HepG2 (cell line): ENCODE measurements at regions not wholly inside any gene's neighbourhood (a gene's known extent, or its start where the extent isn't known, plus 50 kb on each side); places are given as distances from the start of the nearest gene placed in this dataset.

Experiments used
- ATAC-seq: fragments of 200-7000 bp; cut with Tn5 transposase; 3 replicates; pipeline ENCODE4 v1.9.1; 2020; ENCODE audit warnings: mild to moderate bottlenecking, moderate library complexity
- BruUV-seq: library from RNA; stranded (reverse); fragments of 400-500 nt; replicated peaks from 2 replicates; lab custom pipeline; 2021; lab: Mats Ljungman, UMichigan
- CTCF ChIA-PET: fragments of 300-600 bp; formaldehyde crosslinking; extraction: SDS; loops from one replicate; lab custom pipeline; 2021; ENCODE audit warnings: low total read pairs, inconsistent platforms, low intra/inter-chr PET ratio; lab: Yijun Ruan, JAX
- POLR2A ChIA-PET: fragments of 350-600 bp; sonication (Branson Sonifier 250); formaldehyde crosslinking; loops from one replicate; lab custom pipeline; 2020; ENCODE audit warnings: antibody characterized with exemption, inconsistent platforms; lab: Yijun Ruan, JAX
- DNase-seq: peaks from one replicate; pipeline ENCODE4 v3.0.0-alpha.2; 2015; ENCODE audit warnings: low spot score
- FAIRE-seq: peaks from 3 replicates; lab custom pipeline; 2011; peaks lifted over from hg19 to GRCh38; lab: Jason Lieb, UNC
- H2AFZ ChIP-seq: one replicate; pipeline ENCODE4 v1.6.1; 2011; ENCODE audit warnings: low read length, inconsistent platforms
- H3K27ac ChIP-seq: fragments of 300-600 bp; 3 replicates; pipeline ENCODE4 v1.8.0; 2011; ENCODE audit warnings: mixed run types, mild to moderate bottlenecking, mixed read lengths, low read length, inconsistent platforms; ENCODE audit not compliant: insufficient read depth; ENCODE audit errors: extremely low read length
- H3K27me3 ChIP-seq, 2 experiments: fragments of 200-600 bp in 1 of 2; 2 replicates in 1 of 2; 3 replicates in 1 of 2; pipeline versions ENCODE4 v1.6.0 to v1.8.0; 2011; ENCODE audit warnings: low read length in 2 of 2, mild to moderate bottlenecking in 2 of 2, moderate library complexity in 2 of 2, inconsistent platforms in 1 of 2; ENCODE audit not compliant: insufficient read depth in 2 of 2, control insufficient read depth in 1 of 2
- H3K36me3 ChIP-seq, 2 experiments: fragments of 200-600 bp in 1 of 2; replicated peaks in 1 of 2; 2 replicates in 1 of 2; 3 replicates in 1 of 2; pipeline versions ENCODE4 v1.5.1 to v1.8.0; 2011; ENCODE audit warnings: low read length in 2 of 2, inconsistent platforms in 1 of 2; ENCODE audit not compliant: insufficient read depth in 2 of 2, control insufficient read depth in 1 of 2
- H3K4me1 ChIP-seq: 2 replicates; pipeline ENCODE4 v1.5.1; 2012; ENCODE audit warnings: low read length, inconsistent platforms; ENCODE audit not compliant: insufficient read depth
- H3K4me2 ChIP-seq: 2 replicates; pipeline ENCODE4 v1.6.0; 2011; ENCODE audit warnings: low read depth, low read length, inconsistent platforms
- H3K4me3 ChIP-seq, 3 experiments: fragments of 200-600 bp in 1 of 3; sonication (generic), shearing (Covaris generic) in 1 of 3; replicated peaks in 1 of 3; 2 replicates each; pipeline ENCODE4 v1.5.1; 2011 to 2016; ENCODE audit warnings: low read length in 3 of 3, inconsistent platforms in 2 of 3, low read depth in 2 of 3, mild to moderate bottlenecking in 2 of 3, control low read depth in 1 of 3, mixed read lengths in 1 of 3; ENCODE audit not compliant: insufficient read depth in 1 of 3
- H3K79me2 ChIP-seq: one replicate; pipeline ENCODE4 v1.6.1; 2011; ENCODE audit warnings: low read length, inconsistent platforms; ENCODE audit not compliant: insufficient read depth
- H3K9ac ChIP-seq: 2 replicates; pipeline ENCODE4 v1.6.0; 2011; ENCODE audit warnings: mild to moderate bottlenecking, low read depth, low read length, inconsistent platforms; ENCODE audit not compliant: insufficient read depth
- H3K9me3 ChIP-seq: 2 replicates; pipeline ENCODE4 v1.5.1; 2012; ENCODE audit warnings: mild to moderate bottlenecking, low read length
- H4K20me1 ChIP-seq: 2 replicates; pipeline ENCODE4 v1.6.0; 2011; ENCODE audit warnings: inconsistent platforms, mild to moderate bottlenecking, low read length, moderate library complexity; ENCODE audit not compliant: insufficient read depth
- FLYWCH1 ChIP-seq: sonication (generic); formaldehyde crosslinking; IDR thresholded peaks from 2 replicates; pipeline ENCODE4 v1.8.1; 2023; ENCODE audit warnings: mild to moderate bottlenecking, missing genetic modification reagents
- KDM3A ChIP-seq: IDR thresholded peaks from 2 replicates; pipeline ENCODE4 v1.6.1; 2018; ENCODE audit warnings: low read depth, missing compliant biosample characterization
- MAFF ChIP-seq: IDR thresholded peaks from 2 replicates; pipeline ENCODE4 v1.6.1; 2011; ENCODE audit warnings: low read depth, low read length, improper control_type of control experiment
- MAFK ChIP-seq, 2 experiments: IDR thresholded peaks in 1 of 2; conservative IDR thresholded peaks in 1 of 2; 2 replicates each; pipeline ENCODE4 v1.6.1; 2011; ENCODE audit warnings: improper control_type of control experiment in 2 of 2, low read length in 2 of 2
- ZNF761 ChIP-seq: sonication (generic); formaldehyde crosslinking; conservative IDR thresholded peaks from 2 replicates; pipeline ENCODE4 v1.4.0; 2020; ENCODE audit warnings: mild to moderate bottlenecking, missing genetic modification reagents
- ZNF773 ChIP-seq: sonication (generic); formaldehyde crosslinking; IDR thresholded peaks from 2 replicates; pipeline ENCODE4 v1.4.0; 2020; ENCODE audit warnings: missing genetic modification reagents, borderline replicate concordance
- WGBS: methylation state at CpG from one replicate; pipeline ENCODE4 v1.1.6; 2017; ENCODE audit warnings: low lambda C conversion rate; 5-methylcytosine and 5-hydroxymethylcytosine counted together
- in situ Hi-C: cut with HindIII; loops from 2 replicates; pipeline ENCODE4 v1.10.0; 2017; ENCODE audit warnings: low pct_unique_long_range_greater_than_20kb; ENCODE audit not compliant: extremely low pct_ligation_motif_present
- intact Hi-C: fragments of 100-400 bp; cut with micrococcal nuclease; formaldehyde crosslinking; loops from one replicate; pipeline ENCODE4 v1.10.0; 2022; ENCODE audit not compliant: unreplicated experiment
- TF ChIP-seq, protein P1 (sequence below): IDR thresholded peaks from 2 replicates; pipeline ENCODE4 v1.6.1; 2012; ENCODE audit warnings: low read length, improper control_type of control experiment
- TF ChIP-seq, protein P2 (sequence below): sonication (generic); formaldehyde crosslinking; conservative IDR thresholded peaks from 2 replicates; pipeline ENCODE4 v1.4.0; 2020; ENCODE audit warnings: mild to moderate bottlenecking, missing genetic modification reagents, moderate library complexity

DNA sequence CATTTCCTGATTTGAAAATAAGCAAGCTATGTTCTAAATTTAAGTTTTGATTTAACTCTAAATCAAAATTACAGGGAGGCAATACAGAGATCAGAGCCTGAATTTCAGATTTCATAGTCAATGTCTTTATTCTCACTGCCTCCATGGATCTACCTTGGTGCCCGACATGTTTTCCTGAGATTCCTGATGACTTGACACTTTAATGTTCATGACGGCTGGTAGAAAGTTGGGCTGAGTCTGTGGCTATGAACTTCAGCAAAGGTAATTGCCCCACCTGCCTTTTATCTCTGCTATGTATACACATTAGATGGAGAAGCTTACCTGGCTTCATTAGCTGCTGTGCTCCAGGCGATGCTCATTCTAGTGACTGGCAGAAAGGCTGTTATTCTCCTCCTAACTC, 1390.5 kb upstream of the CELF4 start:
- Histone ChIP-seq H3K9ac (no peak overlapping the region), H3K4me1 (no peaks in the 10 kb centered on the region), H2AFZ (no peak overlapping the region), H3K36me3 (no peaks in the 10 kb centered on the region), H3K79me2 (no peaks in the 10 kb centered on the region), H3K27ac (no peak overlapping the region), H3K4me2 (no peak overlapping the region), H3K4me3 (no peak overlapping the region), H3K27me3 (no peaks in the 10 kb centered on the region), H3K9me3 (no peaks in the 10 kb centered on the region), H4K20me1 (no peaks in the 10 kb centered on the region)
- intact Hi-C loops, result no loop called here
- DNase-seq (no peak), FAIRE-seq (no peak), ATAC-seq (no peak)
- CTCF ChIA-PET, result no interaction called here
- TF ChIP-seq MAFK (conservative IDR thresholded peaks at IDR 0.05 in 1 of 2, IDR thresholded peaks at IDR 0.05 in 1 of 2; ENCODE audit: low read length in 2 of 2) (peak; percentile 38 to 64; a peak in 3 of 4 replicates), ZNF773 (CRISPR knock-in tag) (no peak), MAFF (peak; percentile 62)
- POLR2A ChIA-PET, result no interaction called here
- 3% methylated on average over 3 of the region's 3 CpGs for WGBS
- no TSS peak for BruUV-seq
- in situ Hi-C loops, result no loop called here

DNA sequence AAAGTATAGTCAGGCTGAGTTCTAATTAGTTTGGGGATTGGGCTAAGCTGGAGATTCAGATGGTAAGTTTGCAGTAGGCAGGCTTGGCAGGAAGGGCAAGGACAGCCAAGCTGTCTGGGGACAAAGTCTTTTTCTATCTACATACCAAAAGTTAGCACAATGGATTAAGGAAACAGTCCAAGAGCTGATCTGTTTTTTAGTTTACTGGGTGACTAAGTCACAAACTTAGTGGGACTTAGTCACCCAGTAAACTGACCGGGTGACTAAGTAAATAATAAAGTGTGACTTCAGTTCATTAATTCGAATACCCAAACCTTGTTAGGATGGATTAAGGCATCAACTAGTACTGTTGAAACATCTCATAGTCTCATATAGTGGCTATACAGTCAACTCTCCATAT, 1386.0 kb upstream of the CELF4 start:
- no peak for ATAC-seq
- Histone ChIP-seq H3K9ac (no peak overlapping the region), H4K20me1 (no peaks in the 10 kb centered on the region), H3K36me3 (no peaks in the 10 kb centered on the region), H3K79me2 (no peaks in the 10 kb centered on the region), H3K27ac (no peak overlapping the region), H3K4me2 (no peak overlapping the region), H3K27me3 (no peaks in the 10 kb centered on the region), H2AFZ (no peak overlapping the region)
- POLR2A ChIA-PET, result no interaction called here
- no TSS peak for BruUV-seq
- TF ChIP-seq KDM3A (no peak), FLYWCH1 (CRISPR knock-in tag) (no peak), ZNF761 (no peak)
- TF ChIP-seq, protein P1, sequence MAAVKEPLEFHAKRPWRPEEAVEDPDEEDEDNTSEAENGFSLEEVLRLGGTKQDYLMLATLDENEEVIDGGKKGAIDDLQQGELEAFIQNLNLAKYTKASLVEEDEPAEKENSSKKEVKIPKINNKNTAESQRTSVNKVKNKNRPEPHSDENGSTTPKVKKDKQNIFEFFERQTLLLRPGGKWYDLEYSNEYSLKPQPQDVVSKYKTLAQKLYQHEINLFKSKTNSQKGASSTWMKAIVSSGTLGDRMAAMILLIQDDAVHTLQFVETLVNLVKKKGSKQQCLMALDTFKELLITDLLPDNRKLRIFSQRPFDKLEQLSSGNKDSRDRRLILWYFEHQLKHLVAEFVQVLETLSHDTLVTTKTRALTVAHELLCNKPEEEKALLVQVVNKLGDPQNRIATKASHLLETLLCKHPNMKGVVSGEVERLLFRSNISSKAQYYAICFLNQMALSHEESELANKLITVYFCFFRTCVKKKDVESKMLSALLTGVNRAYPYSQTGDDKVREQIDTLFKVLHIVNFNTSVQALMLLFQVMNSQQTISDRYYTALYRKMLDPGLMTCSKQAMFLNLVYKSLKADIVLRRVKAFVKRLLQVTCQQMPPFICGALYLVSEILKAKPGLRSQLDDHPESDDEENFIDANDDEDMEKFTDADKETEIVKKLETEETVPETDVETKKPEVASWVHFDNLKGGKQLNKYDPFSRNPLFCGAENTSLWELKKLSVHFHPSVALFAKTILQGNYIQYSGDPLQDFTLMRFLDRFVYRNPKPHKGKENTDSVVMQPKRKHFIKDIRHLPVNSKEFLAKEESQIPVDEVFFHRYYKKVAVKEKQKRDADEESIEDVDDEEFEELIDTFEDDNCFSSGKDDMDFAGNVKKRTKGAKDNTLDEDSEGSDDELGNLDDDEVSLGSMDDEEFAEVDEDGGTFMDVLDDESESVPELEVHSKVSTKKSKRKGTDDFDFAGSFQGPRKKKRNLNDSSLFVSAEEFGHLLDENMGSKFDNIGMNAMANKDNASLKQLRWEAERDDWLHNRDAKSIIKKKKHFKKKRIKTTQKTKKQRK, result no peak
- TF ChIP-seq, protein P2, sequence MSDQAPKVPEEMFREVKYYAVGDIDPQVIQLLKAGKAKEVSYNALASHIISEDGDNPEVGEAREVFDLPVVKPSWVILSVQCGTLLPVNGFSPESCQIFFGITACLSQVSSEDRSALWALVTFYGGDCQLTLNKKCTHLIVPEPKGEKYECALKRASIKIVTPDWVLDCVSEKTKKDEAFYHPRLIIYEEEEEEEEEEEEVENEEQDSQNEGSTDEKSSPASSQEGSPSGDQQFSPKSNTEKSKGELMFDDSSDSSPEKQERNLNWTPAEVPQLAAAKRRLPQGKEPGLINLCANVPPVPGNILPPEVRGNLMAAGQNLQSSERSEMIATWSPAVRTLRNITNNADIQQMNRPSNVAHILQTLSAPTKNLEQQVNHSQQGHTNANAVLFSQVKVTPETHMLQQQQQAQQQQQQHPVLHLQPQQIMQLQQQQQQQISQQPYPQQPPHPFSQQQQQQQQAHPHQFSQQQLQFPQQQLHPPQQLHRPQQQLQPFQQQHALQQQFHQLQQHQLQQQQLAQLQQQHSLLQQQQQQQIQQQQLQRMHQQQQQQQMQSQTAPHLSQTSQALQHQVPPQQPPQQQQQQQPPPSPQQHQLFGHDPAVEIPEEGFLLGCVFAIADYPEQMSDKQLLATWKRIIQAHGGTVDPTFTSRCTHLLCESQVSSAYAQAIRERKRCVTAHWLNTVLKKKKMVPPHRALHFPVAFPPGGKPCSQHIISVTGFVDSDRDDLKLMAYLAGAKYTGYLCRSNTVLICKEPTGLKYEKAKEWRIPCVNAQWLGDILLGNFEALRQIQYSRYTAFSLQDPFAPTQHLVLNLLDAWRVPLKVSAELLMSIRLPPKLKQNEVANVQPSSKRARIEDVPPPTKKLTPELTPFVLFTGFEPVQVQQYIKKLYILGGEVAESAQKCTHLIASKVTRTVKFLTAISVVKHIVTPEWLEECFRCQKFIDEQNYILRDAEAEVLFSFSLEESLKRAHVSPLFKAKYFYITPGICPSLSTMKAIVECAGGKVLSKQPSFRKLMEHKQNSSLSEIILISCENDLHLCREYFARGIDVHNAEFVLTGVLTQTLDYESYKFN (CRISPR knock-in tag), result no peak
- TF ChIP-seq, all 625 proteins: peak for 0
- no peak overlapping the region for H3K4me3 ChIP-seq
- in situ Hi-C loops, result no loop called here
- H3K4me1 ChIP-seq, result no peaks in the 10 kb centered on the region
- intact Hi-C loops, result no loop called here
- no peak for DNase-seq
- CTCF ChIA-PET, result no interaction called here
- no peaks in the 10 kb centered on the region for H3K9me3 ChIP-seq
- no peak for FAIRE-seq
- 2% methylated on average over 2 of the region's 2 CpGs for WGBS
